ENCODE measurements at regions not wholly inside any gene's neighbourhood (a gene's known extent, or its start where the extent isn't known, plus 50 kb on each side); places are given as distances from the start of the nearest gene placed in this dataset.

DNA sequence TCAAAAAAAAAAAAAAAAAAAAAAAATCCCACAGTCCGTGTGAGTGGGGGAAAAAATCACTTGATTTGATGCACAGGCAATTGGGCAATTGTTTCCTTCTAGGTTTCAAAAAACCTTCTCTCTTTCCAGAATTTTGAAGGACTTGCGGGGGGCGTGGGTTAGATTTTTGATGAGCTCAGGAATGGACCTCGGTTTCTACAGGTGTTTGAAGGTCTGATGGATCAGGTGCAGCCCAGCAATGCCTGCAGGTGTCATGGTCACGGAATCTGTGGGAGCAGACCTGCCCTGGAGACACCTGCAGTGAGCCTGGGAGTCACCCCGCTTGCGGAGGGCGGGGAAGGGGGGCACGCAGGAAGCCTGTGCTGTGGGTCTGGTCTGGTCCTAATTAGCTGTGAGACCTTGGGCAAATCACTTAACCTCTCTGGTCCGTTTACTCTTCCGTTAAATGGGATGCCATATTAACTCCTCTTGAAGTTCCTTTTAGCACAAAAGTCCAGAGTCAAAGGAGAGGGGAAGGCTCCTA lies 174.2 kb downstream of the IRF8 start:
- DNase-seq (ENCODE audit: extremely low spot score): no peak
- CTCF ChIA-PET: interaction anchor here (0.8 to 4.3 kb wide), 10 partner anchors 9 to 445 kb away, joined by 3 to 53 read pairs (median 4); no protein-coding TSS in a partner anchor
- POLR2A ChIA-PET: interaction anchor here (0.7 kb wide), 1 partner anchor 139 kb away, joined by 4 read pairs; no protein-coding TSS in a partner anchor
- TF ChIP-seq, protein P1, sequence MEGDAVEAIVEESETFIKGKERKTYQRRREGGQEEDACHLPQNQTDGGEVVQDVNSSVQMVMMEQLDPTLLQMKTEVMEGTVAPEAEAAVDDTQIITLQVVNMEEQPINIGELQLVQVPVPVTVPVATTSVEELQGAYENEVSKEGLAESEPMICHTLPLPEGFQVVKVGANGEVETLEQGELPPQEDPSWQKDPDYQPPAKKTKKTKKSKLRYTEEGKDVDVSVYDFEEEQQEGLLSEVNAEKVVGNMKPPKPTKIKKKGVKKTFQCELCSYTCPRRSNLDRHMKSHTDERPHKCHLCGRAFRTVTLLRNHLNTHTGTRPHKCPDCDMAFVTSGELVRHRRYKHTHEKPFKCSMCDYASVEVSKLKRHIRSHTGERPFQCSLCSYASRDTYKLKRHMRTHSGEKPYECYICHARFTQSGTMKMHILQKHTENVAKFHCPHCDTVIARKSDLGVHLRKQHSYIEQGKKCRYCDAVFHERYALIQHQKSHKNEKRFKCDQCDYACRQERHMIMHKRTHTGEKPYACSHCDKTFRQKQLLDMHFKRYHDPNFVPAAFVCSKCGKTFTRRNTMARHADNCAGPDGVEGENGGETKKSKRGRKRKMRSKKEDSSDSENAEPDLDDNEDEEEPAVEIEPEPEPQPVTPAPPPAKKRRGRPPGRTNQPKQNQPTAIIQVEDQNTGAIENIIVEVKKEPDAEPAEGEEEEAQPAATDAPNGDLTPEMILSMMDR (IDR thresholded peaks at IDR 0.05; ENCODE audit: control extremely low read depth, extremely low read depth, low read depth, missing control alignments): no peak

DNA sequence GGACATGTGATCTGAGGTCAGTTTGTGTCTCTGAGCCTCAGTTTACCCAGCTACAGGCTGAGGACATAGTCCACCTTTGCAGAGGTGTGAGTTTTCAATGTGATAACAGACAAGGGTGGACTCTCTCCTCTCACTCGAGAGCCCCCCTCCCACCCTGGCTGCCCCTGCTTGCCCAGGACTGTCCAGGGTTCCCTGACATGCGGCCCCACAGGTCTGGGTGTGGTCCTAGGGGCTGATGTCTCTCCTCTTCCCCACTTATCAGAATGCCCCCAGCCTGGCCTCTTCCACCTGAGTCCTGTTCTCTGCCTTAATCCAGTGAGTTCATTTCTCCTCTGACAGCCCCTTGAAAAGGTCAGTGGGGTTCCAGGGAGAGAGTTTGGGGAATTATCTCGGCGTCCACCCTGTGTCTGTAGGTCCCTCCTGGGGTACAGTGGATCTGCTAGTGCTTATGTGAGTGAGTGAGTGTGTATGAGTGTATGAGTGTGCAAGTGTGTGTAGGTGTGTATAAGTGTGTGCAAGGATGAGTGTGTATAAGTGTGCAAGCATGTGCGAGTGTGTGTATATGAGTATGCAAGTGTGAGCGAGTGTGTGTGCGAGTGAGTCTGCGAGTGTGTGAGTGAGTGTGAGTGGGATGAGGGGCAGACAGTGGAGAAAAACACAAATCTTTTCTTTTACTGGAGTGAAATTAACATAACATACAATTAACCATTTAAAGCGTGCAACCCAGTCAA lies 175.0 kb downstream of the IRF8 start:
- TF ChIP-seq, protein P1 (IDR thresholded peaks at IDR 0.05; ENCODE audit: control extremely low read depth, extremely low read depth, low read depth, missing control alignments): no peak
- no peak for DNase-seq (ENCODE audit: extremely low spot score)
- CTCF ChIA-PET: interaction anchor here (1.0 to 4.3 kb wide), 7 partner anchors 10 to 446 kb away, joined by 3 to 53 read pairs (median 4); no protein-coding TSS in a partner anchor
- POLR2A ChIA-PET: no interaction called here

GRCh38 chr16:86074651-86075487 lies 175.9 kb downstream of the IRF8 start:
- DNase-seq (ENCODE audit: extremely low spot score): no peak
- POLR2A ChIA-PET: no interaction called here

DNA sequence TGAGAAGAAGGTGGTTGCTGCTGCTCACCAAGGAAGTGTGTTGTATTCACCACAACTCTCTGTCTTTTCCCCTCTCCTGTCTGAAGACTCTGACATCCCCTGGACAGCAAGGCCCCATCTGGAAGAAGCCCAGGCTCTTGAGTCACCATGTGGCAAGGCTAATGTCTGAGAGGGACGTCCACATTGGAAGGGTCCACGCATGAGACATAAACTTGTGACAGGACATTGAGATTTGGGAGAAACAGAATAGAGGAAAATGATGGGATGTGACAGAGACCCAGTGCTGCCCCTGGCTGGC lies 176.5 kb downstream of the IRF8 start:
- no peak for DNase-seq (ENCODE audit: extremely low spot score)
- CTCF ChIA-PET: interaction anchor here (1.4 kb wide), 1 partner anchor 443 kb away, joined by 6 read pairs; no protein-coding TSS in a partner anchor
- TF ChIP-seq, protein P1 (IDR thresholded peaks at IDR 0.05; ENCODE audit: control extremely low read depth, extremely low read depth, low read depth, missing control alignments): no peak
- POLR2A ChIA-PET: no interaction called here

More at GRCh38 chr16:86074651-86075487, 175.9 kb downstream of the IRF8 start:
- TF ChIP-seq, protein P1 (IDR thresholded peaks at IDR 0.05; ENCODE audit: control extremely low read depth, extremely low read depth, low read depth, missing control alignments): no peak
- CTCF ChIA-PET: interaction anchor here (1.0 to 1.4 kb wide), 2 partner anchors 443 to 445 kb away, joined by 3 to 6 read pairs; no protein-coding TSS in a partner anchor

DNA sequence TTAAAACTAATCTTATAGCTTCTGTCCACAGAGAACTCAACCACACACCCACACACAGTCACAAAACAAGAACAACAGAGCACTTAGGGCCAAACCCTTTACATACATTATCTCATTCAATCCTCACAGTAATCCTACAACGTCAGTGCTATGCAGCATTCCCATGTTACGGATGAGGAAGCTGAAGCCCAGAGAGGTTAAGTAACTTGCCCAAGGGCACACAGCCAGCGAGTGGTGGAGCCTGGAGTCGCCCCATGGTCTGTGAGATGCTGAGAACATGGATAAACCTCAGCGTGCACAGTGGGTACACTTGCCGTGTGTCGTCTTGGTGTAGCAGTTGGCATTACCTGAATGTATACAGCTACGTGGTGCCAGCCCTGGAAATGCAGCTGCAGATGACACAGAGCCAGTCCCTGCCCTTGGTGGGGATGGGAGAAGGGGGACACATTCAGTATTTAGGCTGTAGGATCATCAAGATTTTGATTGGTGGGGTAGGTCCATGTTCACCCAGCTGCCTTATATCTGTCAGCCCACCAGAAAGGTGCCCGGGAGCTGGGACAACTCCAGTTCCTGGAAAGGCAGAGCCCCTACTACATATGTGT lies 177.0 kb downstream of the IRF8 start:
- POLR2A ChIA-PET: no interaction called here
- TF ChIP-seq, protein P1 (IDR thresholded peaks at IDR 0.05; ENCODE audit: control extremely low read depth, extremely low read depth, low read depth, missing control alignments): no peak
- CTCF ChIA-PET: interaction anchor here (1.0 to 1.4 kb wide), 2 partner anchors 442 to 445 kb away, joined by 3 to 6 read pairs; no protein-coding TSS in a partner anchor
- DNase-seq (ENCODE audit: extremely low spot score): no peak

DNA sequence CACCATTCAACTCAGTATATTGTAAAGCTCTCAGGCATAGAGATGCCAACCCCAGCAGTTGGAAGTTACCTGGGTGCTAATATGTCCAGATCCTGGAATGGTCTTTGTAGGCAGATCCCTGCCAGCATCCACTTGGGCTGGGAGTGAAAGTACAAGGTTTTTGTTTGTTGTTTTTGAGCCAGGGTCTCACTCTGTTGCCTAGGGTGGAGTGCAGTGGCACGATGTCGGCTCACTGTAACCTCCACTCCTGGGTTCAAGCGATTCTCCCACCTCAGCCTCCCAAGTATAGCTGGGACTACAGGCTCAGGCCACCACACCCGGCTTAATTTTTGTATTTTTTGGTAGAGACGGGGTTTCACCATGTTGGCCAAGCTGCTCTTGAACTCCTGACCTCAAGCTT lies 177.6 kb downstream of the IRF8 start:
- TF ChIP-seq, protein P1 (IDR thresholded peaks at IDR 0.05; ENCODE audit: control extremely low read depth, extremely low read depth, low read depth, missing control alignments): no peak
- POLR2A ChIA-PET: no interaction called here
- CTCF ChIA-PET: interaction anchor here (1.0 to 1.3 kb wide), 2 partner anchors 441 to 445 kb away, joined by 3 to 7 read pairs; no protein-coding TSS in a partner anchor
- DNase-seq (ENCODE audit: extremely low spot score): no peak
